T-cell (primary cell): ENCODE measurements at regions not wholly inside any gene's neighbourhood (a gene's known extent, or its start where the extent isn't known, plus 50 kb on each side); places are given as distances from the start of the nearest gene placed in this dataset.

Experiments used
- ATAC-seq, 4 experiments: fragments of 200-7000 bp in 3 of 4; fragments of 150-1000 bp in 1 of 4; cut with Tn5 transposase; replicated peaks in 1 of 4; 1 replicate in 3 of 4; 2 replicates in 1 of 4; pipeline ENCODE4 v1.10.0; 2021; ENCODE audit warnings: moderate library complexity in 3 of 4, mild to moderate bottlenecking in 2 of 4, moderate number of reproducible peaks in 1 of 4
- CTCF ChIA-PET, 2 donors: fragments of 300-600 bp; sonication (Branson Sonifier 250); formaldehyde crosslinking; loops; one replicate each; lab custom pipeline; 2022; ENCODE audit warnings: antibody characterized with exemption in 2 of 2; lab: Charles Lee
- POLR2A ChIA-PET, 2 donors: fragments of 300-600 bp; sonication (Branson Sonifier 250); formaldehyde crosslinking; loops; one replicate each; lab custom pipeline; 2022; ENCODE audit warnings: antibody characterized with exemption in 2 of 2; lab: Charles Lee
- DNase-seq, 35 experiments: peaks; one replicate each; pipeline versions ENCODE4 v3.0.0 to v3.0.0-alpha.2; 2013 to 2023
- H3K27ac ChIP-seq: one replicate; pipeline ENCODE4 v1.5.1; 2013; ENCODE audit warnings: low read length
- H3K27me3 ChIP-seq, 2 experiments: replicated peaks in 1 of 2; 1 replicate in 1 of 2; 2 replicates in 1 of 2; pipeline versions ENCODE4 v1.6.1 to v1.7.0; 2013; ENCODE audit warnings: low read length in 1 of 2, mixed read lengths in 1 of 2; ENCODE audit not compliant: control insufficient read depth in 2 of 2, insufficient read depth in 2 of 2; ENCODE audit errors: extremely low read depth in 1 of 2
- H3K36me3 ChIP-seq, 2 donors: 1 replicate in 1 of 2; 2 replicates in 1 of 2; pipeline versions ENCODE4 v1.6.1 to v1.7.0; 2013; ENCODE audit warnings: low read length in 1 of 2; ENCODE audit not compliant: control insufficient read depth in 2 of 2, insufficient read depth in 1 of 2; ENCODE audit errors: extremely low read depth in 1 of 2
- H3K4me1 ChIP-seq, 2 experiments: 1 replicate in 1 of 2; 2 replicates in 1 of 2; pipeline versions ENCODE4 v1.6.1 to v1.7.0; 2013; ENCODE audit warnings: low read length in 2 of 2, mixed read lengths in 1 of 2; ENCODE audit not compliant: insufficient read depth in 2 of 2, control insufficient read depth in 1 of 2; ENCODE audit errors: extremely low read depth in 1 of 2
- H3K4me3 ChIP-seq, 2 donors: 1 replicate in 1 of 2; 2 replicates in 1 of 2; pipeline versions ENCODE4 v1.5.1 to v1.7.0; 2013; ENCODE audit warnings: mild to moderate bottlenecking in 2 of 2, low read length in 1 of 2, moderate library complexity in 1 of 2; ENCODE audit not compliant: control insufficient read depth in 1 of 2; ENCODE audit errors: extremely low read depth in 1 of 2
- H3K9me3 ChIP-seq: 2 replicates; pipeline ENCODE4 v1.7.0; 2013
- H3K27ac Mint-ChIP-seq, 2 donors: one replicate each; pipeline ENCODE4 v1.8.0; 2020 to 2021; ENCODE audit warnings: mild to moderate bottlenecking in 2 of 2, mixed read lengths in 2 of 2
- H3K27me3 Mint-ChIP-seq, 2 donors: one replicate each; pipeline ENCODE4 v1.8.0; 2021 to 2022; ENCODE audit warnings: mixed read lengths in 2 of 2
- H3K36me3 Mint-ChIP-seq: one replicate; pipeline ENCODE4 v1.8.0; 2021; ENCODE audit warnings: mixed read lengths
- H3K4me1 Mint-ChIP-seq, 3 donors: one replicate each; pipeline ENCODE4 v1.8.0; 2020 to 2022; ENCODE audit warnings: mixed read lengths in 3 of 3, mild to moderate bottlenecking in 1 of 3
- H3K4me3 Mint-ChIP-seq, 3 donors: one replicate each; pipeline ENCODE4 v1.8.0; 2020 to 2022; ENCODE audit warnings: mild to moderate bottlenecking in 3 of 3, mixed read lengths in 3 of 3, moderate library complexity in 3 of 3
- H3K9me3 Mint-ChIP-seq, 3 donors: one replicate each; pipeline ENCODE4 v1.8.0; 2020 to 2022; ENCODE audit warnings: mixed read lengths in 3 of 3
- WGBS: methylation state at CpG from one replicate; pipeline ENCODE4 v1.1.5; 2013; ENCODE audit warnings: missing lambda C conversion rate; ENCODE audit not compliant: insufficient coverage; 5-methylcytosine and 5-hydroxymethylcytosine counted together

- H3K9me3 Mint-ChIP-seq, result no peaks in the 10 kb centered on the region
- DNase-seq (no peak), ATAC-seq (no peak)
- Histone ChIP-seq H3K27ac (no peak overlapping the region), H3K9me3 (no peaks in the 10 kb centered on the region), H3K4me1 (no peaks in the 10 kb centered on the region), H3K4me3 (no peak overlapping the region), H3K27me3 (peaks cover 0 to 14% of the 10 kb centered on the region in 2 experiments), H3K36me3 (no peaks in the 10 kb centered on the region)
- no peak overlapping the region for H3K27ac Mint-ChIP-seq
- H3K36me3 Mint-ChIP-seq, result no peaks in the 10 kb centered on the region
- H3K27me3 Mint-ChIP-seq, result peaks cover 0 to 2% of the 10 kb centered on the region in 2 donors
- CTCF ChIA-PET, result no interaction called here
- no peak overlapping the region for H3K4me3 Mint-ChIP-seq
- H3K4me1 Mint-ChIP-seq, result peaks cover 0 to 2% (median 0%) of the 10 kb centered on the region in 3 donors
- POLR2A ChIA-PET, result no interaction called here
- 85% methylated on average over 16 of the region's 27 CpGs for WGBS
Observed at GRCh38 chr16:86092586-86093480, 193.9 kb downstream of the IRF8 start.

- no peak overlapping the region for H3K27ac Mint-ChIP-seq
- CTCF ChIA-PET, result interaction anchor here in 1 of 2 donors (0.6 kb wide), 1 partner anchor 666 kb away, joined by 3 read pairs; no protein-coding TSS in a partner anchor
Observed at GRCh38 chr16:86093801-86094750, 195.1 kb downstream of the IRF8 start.

GRCh38 chr16:86095131-86095752 is 196.3 kb downstream of the IRF8 start:
- no peaks in the 10 kb centered on the region for H3K36me3 ChIP-seq
- ChIA-PET POLR2A (no interaction called here), CTCF (no interaction called here)
- ATAC-seq (no peak), DNase-seq (no peak)
- H3K27ac ChIP-seq, result no peak overlapping the region
- Mint-ChIP-seq H3K4me1 (no peaks in the 10 kb centered on the region), H3K4me3 (no peak overlapping the region), H3K36me3 (no peaks in the 10 kb centered on the region), H3K9me3 (no peaks in the 10 kb centered on the region), H3K27me3 (peaks cover under 1 to 6% of the 10 kb centered on the region in 2 donors), H3K27ac (no peak overlapping the region)
- H3K9me3 ChIP-seq, result no peaks in the 10 kb centered on the region
- H3K4me1 ChIP-seq, result no peaks in the 10 kb centered on the region
- no peak overlapping the region for H3K4me3 ChIP-seq
- whole genome bisulfite sequencing, result 55% methylated on average over 12 of the region's 15 CpGs
- H3K27me3 ChIP-seq, result peaks cover 0 to 9% of the 10 kb centered on the region in 2 experiments

More at GRCh38 chr16:86093801-86094750, 195.1 kb downstream of the IRF8 start:
- Mint-ChIP-seq H3K9me3 (no peaks in the 10 kb centered on the region), H3K4me1 (peaks cover 0 to 2% (median 0%) of the 10 kb centered on the region in 3 donors), H3K36me3 (no peaks in the 10 kb centered on the region), H3K27me3 (peaks cover 0 to 6% of the 10 kb centered on the region in 2 donors), H3K4me3 (no peak overlapping the region)
- peaks cover 0 to 14% of the 10 kb centered on the region in 2 experiments for H3K27me3 ChIP-seq
- 58% methylated on average over 13 of the region's 14 CpGs for WGBS
- H3K9me3 ChIP-seq, result no peaks in the 10 kb centered on the region
- POLR2A ChIA-PET, result no interaction called here
- H3K36me3 ChIP-seq, result no peaks in the 10 kb centered on the region
- H3K4me3 ChIP-seq, result no peak overlapping the region
- no peaks in the 10 kb centered on the region for H3K4me1 ChIP-seq
- DNase-seq, result no peak
- H3K27ac ChIP-seq, result no peak overlapping the region
- no peak for ATAC-seq

- no peaks in the 10 kb centered on the region for H3K9me3 ChIP-seq
- H3K36me3 ChIP-seq, result no peaks in the 10 kb centered on the region
- no peak overlapping the region for H3K4me3 Mint-ChIP-seq
- no peaks in the 10 kb centered on the region for H3K4me1 ChIP-seq
- 91% methylated on average over 4 of the region's 6 CpGs for WGBS
- no peak overlapping the region for H3K27ac Mint-ChIP-seq
- H3K27me3 Mint-ChIP-seq, result peaks cover 3 to 7% of the 10 kb centered on the region in 2 donors
- ATAC-seq (no peak), DNase-seq (no peak)
- no peaks in the 10 kb centered on the region for H3K36me3 Mint-ChIP-seq
- peaks cover 0 to 10% of the 10 kb centered on the region in 2 experiments for H3K27me3 ChIP-seq
- ChIA-PET POLR2A (no interaction called here), CTCF (no interaction called here)
- no peak overlapping the region for H3K27ac ChIP-seq
- H3K4me1 Mint-ChIP-seq, result no peaks in the 10 kb centered on the region
- no peaks in the 10 kb centered on the region for H3K9me3 Mint-ChIP-seq
- H3K4me3 ChIP-seq, result no peak overlapping the region
Observed at GRCh38 chr16:86095906-86096485, 197.0 kb downstream of the IRF8 start.

- Mint-ChIP-seq H3K27ac (no peak overlapping the region), H3K27me3 (peaks cover 3 to 12% of the 10 kb centered on the region in 2 donors), H3K4me1 (no peaks in the 10 kb centered on the region), H3K9me3 (no peaks in the 10 kb centered on the region), H3K36me3 (no peaks in the 10 kb centered on the region), H3K4me3 (no peak overlapping the region)
- ChIA-PET POLR2A (no interaction called here), CTCF (no interaction called here)
- Histone ChIP-seq H3K27me3 (peaks cover 0 to 18% of the 10 kb centered on the region in 2 experiments), H3K9me3 (no peaks in the 10 kb centered on the region), H3K4me1 (no peaks in the 10 kb centered on the region), H3K27ac (no peak overlapping the region), H3K4me3 (no peak overlapping the region), H3K36me3 (no peaks in the 10 kb centered on the region)
- DNase-seq, result no peak
- WGBS, result 100% methylated on average over 2 of the region's 7 CpGs
- ATAC-seq, result no peak
Observed at GRCh38 chr16:86096850-86097249, 197.9 kb downstream of the IRF8 start.

- H3K4me1 Mint-ChIP-seq, result no peaks in the 10 kb centered on the region
- H3K9me3 Mint-ChIP-seq, result no peaks in the 10 kb centered on the region
- H3K27ac Mint-ChIP-seq, result no peak overlapping the region
- H3K27me3 Mint-ChIP-seq, result peaks cover 3 to 12% of the 10 kb centered on the region in 2 donors
- Histone ChIP-seq H3K36me3 (no peaks in the 10 kb centered on the region), H3K4me3 (no peak overlapping the region), H3K4me1 (no peaks in the 10 kb centered on the region), H3K9me3 (no peaks in the 10 kb centered on the region), H3K27me3 (peaks cover 0 to 14% of the 10 kb centered on the region in 2 experiments), H3K27ac (no peak overlapping the region)
- H3K4me3 Mint-ChIP-seq, result no peak overlapping the region
- ATAC-seq, result no peak
- CTCF ChIA-PET, result no interaction called here
- WGBS, result 84% methylated on average over 8 of the region's 10 CpGs
- no peaks in the 10 kb centered on the region for H3K36me3 Mint-ChIP-seq
- POLR2A ChIA-PET, result no interaction called here
- no peak for DNase-seq
Observed at GRCh38 chr16:86099326-86099725, 200.4 kb downstream of the IRF8 start.
